SU-DHL-6 (cell line): ENCODE measurements at regions not wholly inside any gene's neighbourhood (a gene's known extent, or its start where the extent isn't known, plus 50 kb on each side); places are given as distances from the start of the nearest gene placed in this dataset.

Source experiments
- EZH2phosphoT487 ChIP-seq: fragments of 200-600 bp; sonication (generic), shearing (Covaris generic); conservative IDR thresholded peaks from 2 replicates; pipeline ENCODE4 v1.6.1; 2018; ENCODE audit warnings: mild to moderate bottlenecking, antibody characterized with exemption, low read length, moderate library complexity, mixed read lengths
- TF ChIP-seq, protein P1 (sequence below): fragments of 200-600 bp; sonication (generic); IDR thresholded peaks from one replicate; pipeline ENCODE4 v1.5.1; 2017; ENCODE audit warnings: antibody characterized with exemption, mild to moderate bottlenecking, low read length, moderate library complexity; ENCODE audit not compliant: insufficient read depth, poor library complexity, severe bottlenecking

DNA sequence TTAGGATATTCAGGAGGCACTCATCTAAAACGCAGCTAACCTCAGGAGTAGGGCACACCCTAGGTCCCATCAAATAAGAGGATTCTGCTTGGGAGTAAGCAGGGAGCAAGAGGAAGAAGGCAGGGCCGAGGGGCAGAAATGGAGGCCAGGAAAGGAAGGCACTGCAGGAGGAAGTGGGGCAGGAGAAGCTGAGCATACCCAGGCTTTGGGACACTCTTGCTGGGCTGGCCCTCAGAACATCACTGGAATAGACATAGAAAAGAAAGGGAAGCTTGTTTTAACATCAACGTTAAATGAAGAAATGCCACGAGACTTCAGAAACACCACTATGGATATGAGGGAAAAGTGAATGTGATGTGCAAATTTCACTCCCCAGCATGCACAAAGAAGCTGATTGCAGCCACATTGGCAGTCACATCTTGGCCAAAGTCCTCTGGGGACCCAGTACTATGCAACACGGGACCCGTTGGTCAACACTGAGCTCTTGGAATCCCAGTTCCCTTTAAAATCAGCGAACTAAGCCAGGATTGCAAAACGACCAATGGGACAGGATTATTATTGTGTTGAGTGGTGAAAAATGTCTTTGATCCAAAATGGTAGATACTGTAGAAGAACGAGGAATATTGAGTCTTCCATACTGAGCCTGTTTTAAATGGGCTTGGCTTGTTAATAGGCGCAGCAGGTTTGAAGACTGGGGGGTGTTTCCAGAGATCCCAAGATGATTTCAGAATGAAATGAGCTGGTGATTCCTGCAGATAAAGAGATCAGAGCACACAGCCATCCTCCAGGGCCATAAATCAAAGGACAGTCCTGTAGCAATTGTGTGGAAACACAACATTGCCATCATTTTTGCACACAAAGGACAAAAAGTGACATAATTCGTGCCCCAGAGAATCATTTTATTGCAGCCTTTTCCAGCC, 152.4 kb downstream of the TOMM20 start:
- TF ChIP-seq, protein P1, sequence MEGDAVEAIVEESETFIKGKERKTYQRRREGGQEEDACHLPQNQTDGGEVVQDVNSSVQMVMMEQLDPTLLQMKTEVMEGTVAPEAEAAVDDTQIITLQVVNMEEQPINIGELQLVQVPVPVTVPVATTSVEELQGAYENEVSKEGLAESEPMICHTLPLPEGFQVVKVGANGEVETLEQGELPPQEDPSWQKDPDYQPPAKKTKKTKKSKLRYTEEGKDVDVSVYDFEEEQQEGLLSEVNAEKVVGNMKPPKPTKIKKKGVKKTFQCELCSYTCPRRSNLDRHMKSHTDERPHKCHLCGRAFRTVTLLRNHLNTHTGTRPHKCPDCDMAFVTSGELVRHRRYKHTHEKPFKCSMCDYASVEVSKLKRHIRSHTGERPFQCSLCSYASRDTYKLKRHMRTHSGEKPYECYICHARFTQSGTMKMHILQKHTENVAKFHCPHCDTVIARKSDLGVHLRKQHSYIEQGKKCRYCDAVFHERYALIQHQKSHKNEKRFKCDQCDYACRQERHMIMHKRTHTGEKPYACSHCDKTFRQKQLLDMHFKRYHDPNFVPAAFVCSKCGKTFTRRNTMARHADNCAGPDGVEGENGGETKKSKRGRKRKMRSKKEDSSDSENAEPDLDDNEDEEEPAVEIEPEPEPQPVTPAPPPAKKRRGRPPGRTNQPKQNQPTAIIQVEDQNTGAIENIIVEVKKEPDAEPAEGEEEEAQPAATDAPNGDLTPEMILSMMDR: no peak
- TF ChIP-seq EZH2phosphoT487: no peak
